HL-60 (cell line): ENCODE measurements at regions not wholly inside any gene's neighbourhood (a gene's known extent, or its start where the extent isn't known, plus 50 kb on each side); places are given as distances from the start of the nearest gene placed in this dataset.

Experiments
- CTCF ChIP-seq: IDR thresholded peaks from one replicate; pipeline ENCODE4 v1.5.1; 2011; ENCODE audit warnings: low read length, control low read depth, inconsistent platforms; ENCODE audit not compliant: insufficient read depth
- GABPA ChIP-seq: IDR thresholded peaks from 2 replicates; pipeline ENCODE4 v1.6.1; 2012; ENCODE audit warnings: low read depth
- POLR2AphosphoS5 ChIP-seq: IDR thresholded peaks from 2 replicates; pipeline ENCODE4 v1.6.1; 2012; ENCODE audit warnings: low read depth
- REST ChIP-seq: IDR thresholded peaks from 2 replicates; pipeline ENCODE4 v1.6.1; 2012; ENCODE audit warnings: low read depth; ENCODE audit not compliant: insufficient replicate concordance
- SPI1 ChIP-seq: IDR thresholded peaks from 2 replicates; pipeline ENCODE4 v1.6.1; 2012; ENCODE audit warnings: low read depth, mild to moderate bottlenecking, borderline replicate concordance

- TF ChIP-seq CTCF (no peak), REST (no peak), SPI1 (no peak), POLR2AphosphoS5 (no peak), GABPA (no peak)
These were observed 920.0 kb downstream of the TFAP2A start for GRCh38 chr6:9494864-9495263.
